Tibial nerve (tissue), 3 donors: ENCODE measurements at regions not wholly inside any gene's neighbourhood (a gene's known extent, or its start where the extent isn't known, plus 50 kb on each side); places are given as distances from the start of the nearest gene placed in this dataset.

ENCODE experiments used
- CTCF ChIP-seq, 5 experiments: fragments of 200-600 bp in 3 of 5; fragments of 450-650 bp in 2 of 5; sonication (generic) in 3 of 5; IDR thresholded peaks; one replicate each; pipeline ENCODE4 v1.5.1; 2016 to 2019; ENCODE audit warnings: antibody characterized with exemption in 5 of 5, mild to moderate bottlenecking in 3 of 5, moderate library complexity in 2 of 5
- POLR2A ChIP-seq, 2 donors: fragments of 450-650 bp; IDR thresholded peaks; one replicate each; pipeline ENCODE4 v1.6.1; 2017; ENCODE audit warnings: antibody characterized with exemption in 2 of 2, mild to moderate bottlenecking in 2 of 2, moderate library complexity in 2 of 2

GRCh38 chr12:13911756-13912554, 69.4 kb downstream of the GRIN2B start:
- TF ChIP-seq CTCF (IDR thresholded peaks at IDR 0.05) (no peak), POLR2A (IDR thresholded peaks at IDR 0.05) (no peak)
